ENCODE measurements at regions not wholly inside any gene's neighbourhood (a gene's known extent, or its start where the extent isn't known, plus 50 kb on each side); places are given as distances from the start of the nearest gene placed in this dataset.
A peak's percentile ranks its signal among the peaks of the same experiment; 100 is the strongest.
"Not testable (repeated sequence)": the region's sequence is repeated elsewhere in the genome, so short reads cannot be mapped to it uniquely, and the experiment has no call there.

DNA sequence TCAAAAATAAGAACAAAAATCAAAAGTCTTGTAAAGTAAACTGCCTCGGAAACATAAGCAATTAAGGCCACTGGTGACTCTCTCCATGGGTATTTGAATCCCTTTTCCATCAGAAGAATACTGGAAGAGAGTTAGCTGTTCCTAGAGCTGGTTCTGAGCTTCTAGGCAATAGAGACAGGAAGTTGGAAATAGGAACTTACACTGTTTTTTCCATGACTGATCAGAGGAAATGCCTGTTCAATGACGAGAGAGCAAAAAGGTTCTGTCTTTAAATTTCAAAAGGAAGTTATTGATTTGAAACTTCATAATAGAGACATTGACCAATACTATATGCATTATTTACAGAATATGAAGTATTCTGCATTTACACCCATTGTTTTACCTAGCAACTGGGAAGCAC is 503.5 kb upstream of the ARX start:
- Histone ChIP-seq H3K9me3 (ENCODE audit: control insufficient read depth, insufficient read depth, low read depth, low read length) (no peaks in the 10 kb centered on the region), H3K27ac (ENCODE audit: extremely low read depth, low read depth, low read length) (no peak overlapping the region), H3K4me3 (ENCODE audit: low read depth, low read length) (no peak overlapping the region), H3K36me3 (ENCODE audit: control insufficient read depth in 2 of 2, insufficient read depth in 1 of 2, low read length in 2 of 2) (no peaks in the 10 kb centered on the region), H3K4me1 (ENCODE audit: control insufficient read depth, insufficient read depth, low read length) (no peaks in the 10 kb centered on the region)
- TF ChIP-seq ZNF654 (tag by site-specific recombination; IDR thresholded peaks at IDR 0.05; ENCODE audit: low read depth): no peak
- TF ChIP-seq, protein P1, sequence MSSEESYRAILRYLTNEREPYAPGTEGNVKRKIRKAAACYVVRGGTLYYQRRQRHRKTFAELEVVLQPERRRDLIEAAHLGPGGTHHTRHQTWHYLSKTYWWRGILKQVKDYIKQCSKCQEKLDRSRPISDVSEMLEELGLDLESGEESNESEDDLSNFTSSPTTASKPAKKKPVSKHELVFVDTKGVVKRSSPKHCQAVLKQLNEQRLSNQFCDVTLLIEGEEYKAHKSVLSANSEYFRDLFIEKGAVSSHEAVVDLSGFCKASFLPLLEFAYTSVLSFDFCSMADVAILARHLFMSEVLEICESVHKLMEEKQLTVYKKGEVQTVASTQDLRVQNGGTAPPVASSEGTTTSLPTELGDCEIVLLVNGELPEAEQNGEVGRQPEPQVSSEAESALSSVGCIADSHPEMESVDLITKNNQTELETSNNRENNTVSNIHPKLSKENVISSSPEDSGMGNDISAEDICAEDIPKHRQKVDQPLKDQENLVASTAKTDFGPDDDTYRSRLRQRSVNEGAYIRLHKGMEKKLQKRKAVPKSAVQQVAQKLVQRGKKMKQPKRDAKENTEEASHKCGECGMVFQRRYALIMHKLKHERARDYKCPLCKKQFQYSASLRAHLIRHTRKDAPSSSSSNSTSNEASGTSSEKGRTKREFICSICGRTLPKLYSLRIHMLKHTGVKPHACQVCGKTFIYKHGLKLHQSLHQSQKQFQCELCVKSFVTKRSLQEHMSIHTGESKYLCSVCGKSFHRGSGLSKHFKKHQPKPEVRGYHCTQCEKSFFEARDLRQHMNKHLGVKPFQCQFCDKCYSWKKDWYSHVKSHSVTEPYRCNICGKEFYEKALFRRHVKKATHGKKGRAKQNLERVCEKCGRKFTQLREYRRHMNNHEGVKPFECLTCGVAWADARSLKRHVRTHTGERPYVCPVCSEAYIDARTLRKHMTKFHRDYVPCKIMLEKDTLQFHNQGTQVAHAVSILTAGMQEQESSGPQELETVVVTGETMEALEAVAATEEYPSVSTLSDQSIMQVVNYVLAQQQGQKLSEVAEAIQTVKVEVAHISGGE (tag by site-specific recombination; conservative IDR thresholded peaks at IDR 0.05; ENCODE audit: low read depth): no peak
- TF ChIP-seq ZNF280C (tag by site-specific recombination; IDR thresholded peaks at IDR 0.05): no peak
- no peak for TF ChIP-seq ZNF354C (tag by site-specific recombination; IDR thresholded peaks at IDR 0.05; ENCODE audit: borderline replicate concordance, low read depth)
- TF ChIP-seq ZNF701 (tag by site-specific recombination; IDR thresholded peaks at IDR 0.05): no peak
- TF ChIP-seq ZNF416 (tag by site-specific recombination; IDR thresholded peaks at IDR 0.05): no peak
- TF ChIP-seq ZNF785 (tag by site-specific recombination; IDR thresholded peaks at IDR 0.05): no peak
- CTCF ChIA-PET: interaction anchor here (0.7 kb wide), 1 partner anchor 499 kb away, joined by 3 read pairs; no protein-coding TSS in a partner anchor
- POLR2A ChIA-PET: no interaction called here

GRCh38 chrX:25522443-25523010 is 506.8 kb upstream of the ARX start:
- CTCF ChIA-PET; H3K4me1 ChIP-seq (ENCODE audit: control insufficient read depth, insufficient read depth, low read length): not testable (repeated sequence)

DNA sequence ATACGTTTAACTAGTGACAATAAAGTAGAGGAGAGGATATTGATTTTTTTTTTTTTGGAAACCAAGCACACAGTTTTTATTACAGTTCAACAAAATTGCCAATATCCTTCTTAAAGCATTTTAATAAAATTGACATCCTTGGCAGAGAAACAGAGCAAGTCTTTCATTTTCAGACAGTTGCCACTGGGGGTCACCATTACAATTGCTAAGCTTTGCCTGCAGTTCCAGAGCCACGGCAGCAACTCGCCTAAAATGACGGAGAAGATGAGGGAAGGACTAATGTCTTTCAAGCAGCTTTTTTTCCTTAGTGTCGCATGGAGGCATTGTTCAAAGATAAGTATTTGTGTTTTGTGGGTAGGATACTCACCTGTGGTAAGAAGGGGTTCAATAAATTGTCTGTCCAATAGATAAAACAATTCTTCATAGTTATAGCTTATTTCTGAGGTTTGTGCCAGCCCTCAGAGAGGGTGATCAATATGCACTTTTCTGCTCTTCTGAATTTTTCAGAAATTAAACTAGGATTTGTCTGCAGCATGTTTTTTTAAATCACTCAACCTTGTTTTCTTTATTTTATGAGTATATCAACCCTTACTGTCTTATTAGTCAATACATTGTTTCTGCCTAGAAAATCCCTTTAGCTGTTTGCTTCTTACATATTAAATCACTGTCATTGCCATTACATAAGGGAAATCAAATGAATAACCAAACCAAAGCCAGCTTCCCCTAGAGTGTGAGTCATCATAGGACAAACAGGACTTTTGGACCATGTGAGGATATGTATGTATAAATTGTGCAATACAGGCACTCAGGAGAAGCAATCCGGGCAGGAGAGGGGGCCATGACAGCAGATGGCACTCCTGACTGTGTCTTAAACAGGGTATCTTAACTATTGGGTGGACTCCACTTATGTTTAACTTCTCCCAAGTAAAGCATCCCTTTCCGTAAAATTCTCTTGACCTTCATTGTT is 508.1 kb upstream of the ARX start:
- ChIA-PET POLR2A (no interaction called here), CTCF (interaction anchor here (0.6 to 1.3 kb wide), 7 partner anchors 11 to 700 kb away, joined by 3 to 5 read pairs (median 3); no protein-coding TSS in a partner anchor)
- no peaks in the 10 kb centered on the region for H3K36me3 ChIP-seq (ENCODE audit: control insufficient read depth in 2 of 2, insufficient read depth in 1 of 2, low read length in 2 of 2)
- no peak for TF ChIP-seq ZBTB21 (tag by site-specific recombination; IDR thresholded peaks at IDR 0.05)
- TF ChIP-seq, protein P2, sequence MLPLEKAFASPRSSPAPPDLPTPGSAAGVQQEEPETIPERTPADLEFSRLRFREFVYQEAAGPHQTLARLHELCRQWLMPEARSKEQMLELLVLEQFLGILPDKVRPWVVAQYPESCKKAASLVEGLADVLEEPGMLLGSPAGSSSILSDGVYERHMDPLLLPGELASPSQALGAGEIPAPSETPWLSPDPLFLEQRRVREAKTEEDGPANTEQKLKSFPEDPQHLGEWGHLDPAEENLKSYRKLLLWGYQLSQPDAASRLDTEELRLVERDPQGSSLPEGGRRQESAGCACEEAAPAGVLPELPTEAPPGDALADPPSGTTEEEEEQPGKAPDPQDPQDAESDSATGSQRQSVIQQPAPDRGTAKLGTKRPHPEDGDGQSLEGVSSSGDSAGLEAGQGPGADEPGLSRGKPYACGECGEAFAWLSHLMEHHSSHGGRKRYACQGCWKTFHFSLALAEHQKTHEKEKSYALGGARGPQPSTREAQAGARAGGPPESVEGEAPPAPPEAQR (tag by site-specific recombination; IDR thresholded peaks at IDR 0.05): no peak
- TF ChIP-seq, protein P3, sequence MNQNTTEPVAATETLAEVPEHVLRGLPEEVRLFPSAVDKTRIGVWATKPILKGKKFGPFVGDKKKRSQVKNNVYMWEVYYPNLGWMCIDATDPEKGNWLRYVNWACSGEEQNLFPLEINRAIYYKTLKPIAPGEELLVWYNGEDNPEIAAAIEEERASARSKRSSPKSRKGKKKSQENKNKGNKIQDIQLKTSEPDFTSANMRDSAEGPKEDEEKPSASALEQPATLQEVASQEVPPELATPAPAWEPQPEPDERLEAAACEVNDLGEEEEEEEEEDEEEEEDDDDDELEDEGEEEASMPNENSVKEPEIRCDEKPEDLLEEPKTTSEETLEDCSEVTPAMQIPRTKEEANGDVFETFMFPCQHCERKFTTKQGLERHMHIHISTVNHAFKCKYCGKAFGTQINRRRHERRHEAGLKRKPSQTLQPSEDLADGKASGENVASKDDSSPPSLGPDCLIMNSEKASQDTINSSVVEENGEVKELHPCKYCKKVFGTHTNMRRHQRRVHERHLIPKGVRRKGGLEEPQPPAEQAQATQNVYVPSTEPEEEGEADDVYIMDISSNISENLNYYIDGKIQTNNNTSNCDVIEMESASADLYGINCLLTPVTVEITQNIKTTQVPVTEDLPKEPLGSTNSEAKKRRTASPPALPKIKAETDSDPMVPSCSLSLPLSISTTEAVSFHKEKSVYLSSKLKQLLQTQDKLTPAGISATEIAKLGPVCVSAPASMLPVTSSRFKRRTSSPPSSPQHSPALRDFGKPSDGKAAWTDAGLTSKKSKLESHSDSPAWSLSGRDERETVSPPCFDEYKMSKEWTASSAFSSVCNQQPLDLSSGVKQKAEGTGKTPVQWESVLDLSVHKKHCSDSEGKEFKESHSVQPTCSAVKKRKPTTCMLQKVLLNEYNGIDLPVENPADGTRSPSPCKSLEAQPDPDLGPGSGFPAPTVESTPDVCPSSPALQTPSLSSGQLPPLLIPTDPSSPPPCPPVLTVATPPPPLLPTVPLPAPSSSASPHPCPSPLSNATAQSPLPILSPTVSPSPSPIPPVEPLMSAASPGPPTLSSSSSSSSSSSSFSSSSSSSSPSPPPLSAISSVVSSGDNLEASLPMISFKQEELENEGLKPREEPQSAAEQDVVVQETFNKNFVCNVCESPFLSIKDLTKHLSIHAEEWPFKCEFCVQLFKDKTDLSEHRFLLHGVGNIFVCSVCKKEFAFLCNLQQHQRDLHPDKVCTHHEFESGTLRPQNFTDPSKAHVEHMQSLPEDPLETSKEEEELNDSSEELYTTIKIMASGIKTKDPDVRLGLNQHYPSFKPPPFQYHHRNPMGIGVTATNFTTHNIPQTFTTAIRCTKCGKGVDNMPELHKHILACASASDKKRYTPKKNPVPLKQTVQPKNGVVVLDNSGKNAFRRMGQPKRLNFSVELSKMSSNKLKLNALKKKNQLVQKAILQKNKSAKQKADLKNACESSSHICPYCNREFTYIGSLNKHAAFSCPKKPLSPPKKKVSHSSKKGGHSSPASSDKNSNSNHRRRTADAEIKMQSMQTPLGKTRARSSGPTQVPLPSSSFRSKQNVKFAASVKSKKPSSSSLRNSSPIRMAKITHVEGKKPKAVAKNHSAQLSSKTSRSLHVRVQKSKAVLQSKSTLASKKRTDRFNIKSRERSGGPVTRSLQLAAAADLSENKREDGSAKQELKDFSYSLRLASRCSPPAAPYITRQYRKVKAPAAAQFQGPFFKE (tag by site-specific recombination; IDR thresholded peaks at IDR 0.05; ENCODE audit: borderline replicate concordance): no peak
- TF ChIP-seq ZNF521 (tag by site-specific recombination; IDR thresholded peaks at IDR 0.05): no peak
- no peak for TF ChIP-seq ZNF623 (tag by site-specific recombination; IDR thresholded peaks at IDR 0.05)
- no peak for TF ChIP-seq ZNF473 (tag by site-specific recombination; IDR thresholded peaks at IDR 0.05)
- TF ChIP-seq ZNF654 (tag by site-specific recombination; IDR thresholded peaks at IDR 0.05; ENCODE audit: low read depth): peak; percentile 43
- TF ChIP-seq MEIS1 (CRISPR knock-in tag; IDR thresholded peaks at IDR 0.05; ENCODE audit: borderline replicate concordance): no peak
- no peaks in the 10 kb centered on the region for H3K9me3 ChIP-seq (ENCODE audit: control insufficient read depth, insufficient read depth, low read depth, low read length)
- no peaks in the 10 kb centered on the region for H3K4me1 ChIP-seq (ENCODE audit: control insufficient read depth, insufficient read depth, low read length)
- no peak overlapping the region for H3K4me3 ChIP-seq (ENCODE audit: low read depth, low read length)
- H3K27ac ChIP-seq (ENCODE audit: extremely low read depth, low read depth, low read length): no peak overlapping the region

More at GRCh38 chrX:25522443-25523010, 506.8 kb upstream of the ARX start:
- H3K36me3 ChIP-seq (ENCODE audit: control insufficient read depth in 2 of 2, insufficient read depth in 1 of 2, low read length in 2 of 2); H3K4me3 ChIP-seq (ENCODE audit: low read depth, low read length); POLR2A ChIA-PET; H3K27ac ChIP-seq (ENCODE audit: extremely low read depth, low read depth, low read length); H3K9me3 ChIP-seq (ENCODE audit: control insufficient read depth, insufficient read depth, low read depth, low read length): not testable (repeated sequence)

Measured in HEK293 (cell line).